HG03439 (cell line): ENCODE measurements at regions not wholly inside any gene's neighbourhood (a gene's known extent, or its start where the extent isn't known, plus 50 kb on each side); places are given as distances from the start of the nearest gene placed in this dataset.

ENCODE experiments used
- ATAC-seq: cut with Tn5 transposase; IDR thresholded peaks from one replicate; pipeline ENCODE4 v1.9.1; 2021; ENCODE audit warnings: mild to moderate bottlenecking, moderate library complexity; ENCODE audit not compliant: unreplicated experiment

DNA sequence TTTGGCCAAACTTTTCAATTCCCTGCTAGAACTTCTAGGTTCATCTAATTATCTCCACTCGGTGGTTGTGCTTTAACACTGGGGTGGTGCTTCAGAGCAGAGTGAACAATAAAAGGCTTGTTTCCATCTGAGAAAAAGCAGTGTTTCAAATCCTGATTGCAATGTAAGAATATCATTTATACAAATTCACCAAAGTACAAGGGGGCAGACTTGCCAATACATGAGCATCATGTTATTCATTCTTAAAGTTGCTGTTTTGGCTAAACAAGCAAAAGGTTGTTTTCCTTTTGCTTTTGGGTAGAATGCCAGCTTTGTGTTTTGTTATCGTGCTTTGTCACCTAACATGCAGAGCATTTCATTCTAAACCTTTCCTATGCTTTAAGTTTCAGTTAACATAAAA, 78.5 kb upstream of the UBAC2 start:
- no peak for ATAC-seq

GRCh38 chr13:99123101-99124045, 77.3 kb upstream of the UBAC2 start:
- no peak for ATAC-seq

DNA sequence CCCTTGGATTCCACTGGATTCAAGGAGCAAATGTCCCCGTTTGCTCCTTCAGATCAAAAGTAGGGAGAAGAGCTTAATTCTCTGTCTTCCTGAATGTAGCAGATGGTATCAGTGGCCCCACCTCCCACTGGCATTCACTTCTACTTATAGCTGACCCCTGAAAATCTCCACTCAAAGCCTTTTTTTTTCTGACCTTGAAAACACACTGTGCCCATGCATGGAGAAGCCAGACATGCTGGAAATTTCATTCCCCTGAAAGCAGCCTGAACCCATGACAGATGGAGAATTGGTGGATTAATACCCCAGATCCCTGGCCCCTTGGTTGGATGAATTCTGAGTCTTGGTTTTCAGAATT, 76.6 kb upstream of the UBAC2 start:
- no peak for ATAC-seq

DNA sequence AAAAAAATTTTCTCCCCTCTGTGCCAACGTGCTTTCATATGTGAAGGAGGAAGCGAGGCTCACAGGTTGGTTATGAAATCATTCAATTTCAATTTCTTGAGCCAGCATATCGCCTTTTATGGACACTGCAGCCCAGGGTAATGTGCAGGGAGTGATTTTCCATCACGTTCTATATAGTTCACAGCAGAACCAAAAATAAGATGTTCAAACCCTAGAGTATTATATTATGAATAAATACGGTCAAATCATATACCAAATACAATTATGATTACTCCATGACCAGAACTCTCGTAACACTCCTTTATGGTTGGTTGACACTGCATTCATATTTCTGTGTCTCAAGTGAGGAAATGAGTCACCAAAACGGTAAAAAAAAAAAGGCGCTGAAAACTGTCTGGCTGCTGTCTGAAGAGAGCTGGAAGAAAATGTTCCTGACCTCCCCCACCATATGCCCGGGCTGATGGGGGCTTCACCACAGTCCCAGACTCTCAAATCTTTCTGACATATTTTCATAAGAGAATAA, 75.8 kb upstream of the UBAC2 start:
- ATAC-seq = peak; percentile 70

DNA sequence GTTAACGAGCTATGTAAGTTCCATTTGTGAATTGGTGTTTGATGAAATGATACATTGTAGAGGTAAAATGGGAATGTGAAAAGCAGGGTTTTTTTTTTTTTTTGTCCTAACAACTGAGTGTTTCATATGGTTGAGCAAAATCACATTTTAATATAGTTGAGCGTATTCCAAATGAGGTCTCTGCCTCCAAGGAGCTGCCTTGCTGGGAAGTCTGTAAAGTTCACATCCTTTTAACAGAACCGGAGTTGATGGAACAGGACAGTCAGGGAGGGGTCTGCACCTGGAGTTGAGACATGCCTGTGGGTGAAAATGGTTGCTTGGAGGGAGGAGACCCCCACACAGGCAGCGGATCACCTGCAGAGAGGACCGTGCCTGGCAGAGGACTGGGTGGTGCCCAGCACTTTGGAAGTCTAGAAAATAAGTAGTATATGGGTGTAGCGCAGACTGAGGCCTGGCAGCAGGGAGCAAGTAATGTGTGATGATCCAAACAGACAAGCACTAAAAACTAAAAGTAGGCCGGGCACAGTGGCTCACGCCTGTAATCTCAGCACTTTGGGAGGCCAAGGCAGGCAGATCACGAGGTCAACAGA, 75.2 kb upstream of the UBAC2 start:
- no peak for ATAC-seq

DNA sequence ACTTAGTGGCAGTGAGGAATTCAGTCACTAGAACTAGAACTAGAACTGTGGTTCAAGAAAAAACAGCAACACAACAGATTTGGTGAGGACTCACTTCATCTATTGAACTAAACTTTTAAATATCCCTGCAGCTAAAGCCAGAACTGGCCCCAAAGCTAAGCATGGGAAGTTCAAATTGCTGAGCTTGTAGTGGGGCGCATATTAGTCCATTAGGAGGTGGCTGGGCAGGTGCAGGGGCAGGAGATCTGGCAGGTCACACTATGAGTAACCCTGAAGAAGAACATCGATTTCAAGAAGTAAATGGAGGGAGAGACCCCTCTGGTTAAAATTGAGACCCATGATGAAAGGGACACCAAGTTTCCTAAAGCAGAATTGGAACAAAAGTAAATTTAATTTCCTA, 73.8 kb upstream of the UBAC2 start:
- no peak for ATAC-seq

DNA sequence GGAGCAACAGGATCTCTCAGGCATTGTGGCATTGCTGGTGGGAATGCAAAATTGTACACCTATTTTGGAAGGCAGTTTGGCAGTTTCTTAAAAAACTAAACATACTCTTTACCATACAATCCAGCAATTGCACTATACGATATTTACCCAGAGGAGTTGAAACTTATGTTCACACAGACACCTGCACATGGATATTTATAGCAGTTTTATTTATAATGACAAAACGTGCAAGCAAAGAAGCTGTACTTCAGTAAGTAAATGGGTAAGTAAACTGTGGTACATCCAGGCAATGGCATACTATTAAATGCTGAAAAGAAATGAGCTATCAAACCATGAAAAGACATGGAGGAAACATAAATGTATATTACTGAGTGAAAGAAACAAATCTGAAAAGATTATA, 71.6 kb upstream of the UBAC2 start:
- ATAC-seq = no peak

DNA sequence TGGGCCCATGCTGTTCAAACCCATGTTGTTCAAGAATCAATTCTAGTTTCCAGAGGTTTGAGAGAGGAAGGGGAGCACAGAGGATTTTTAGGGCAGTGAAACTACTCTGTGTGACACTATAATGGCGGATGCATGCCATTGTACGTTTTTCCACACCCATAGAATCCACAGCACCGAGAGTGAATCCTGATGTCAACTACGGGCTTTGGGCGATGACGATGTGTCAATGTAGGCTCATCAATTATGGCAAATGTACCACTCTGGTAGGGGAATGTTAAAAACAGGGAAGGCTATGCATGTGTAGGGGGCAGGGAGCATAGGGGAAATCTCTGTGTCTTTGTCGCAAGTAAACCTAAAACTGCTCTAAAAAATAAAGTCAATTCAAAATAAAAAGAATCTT, 70.7 kb upstream of the UBAC2 start:
- no peak for ATAC-seq

DNA sequence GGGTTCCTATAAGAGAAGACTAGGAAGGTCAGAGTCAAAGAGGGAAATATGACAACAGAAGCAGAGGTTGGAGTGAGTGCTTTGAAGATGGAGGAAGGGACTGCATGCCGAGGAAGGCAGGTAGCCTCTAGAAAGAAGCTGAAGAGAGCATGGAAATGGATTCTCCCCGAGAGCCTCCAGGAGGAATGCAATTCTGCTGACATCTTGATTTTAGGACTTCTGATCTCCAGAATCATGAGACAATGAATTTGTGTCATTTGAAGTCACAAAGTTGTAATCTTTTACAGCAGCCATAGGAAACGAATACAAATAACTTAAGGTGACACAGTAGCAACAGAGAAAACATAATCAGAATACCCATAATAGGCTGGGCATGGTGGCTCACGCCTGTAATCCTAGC, 69.2 kb upstream of the UBAC2 start:
- no peak for ATAC-seq

DNA sequence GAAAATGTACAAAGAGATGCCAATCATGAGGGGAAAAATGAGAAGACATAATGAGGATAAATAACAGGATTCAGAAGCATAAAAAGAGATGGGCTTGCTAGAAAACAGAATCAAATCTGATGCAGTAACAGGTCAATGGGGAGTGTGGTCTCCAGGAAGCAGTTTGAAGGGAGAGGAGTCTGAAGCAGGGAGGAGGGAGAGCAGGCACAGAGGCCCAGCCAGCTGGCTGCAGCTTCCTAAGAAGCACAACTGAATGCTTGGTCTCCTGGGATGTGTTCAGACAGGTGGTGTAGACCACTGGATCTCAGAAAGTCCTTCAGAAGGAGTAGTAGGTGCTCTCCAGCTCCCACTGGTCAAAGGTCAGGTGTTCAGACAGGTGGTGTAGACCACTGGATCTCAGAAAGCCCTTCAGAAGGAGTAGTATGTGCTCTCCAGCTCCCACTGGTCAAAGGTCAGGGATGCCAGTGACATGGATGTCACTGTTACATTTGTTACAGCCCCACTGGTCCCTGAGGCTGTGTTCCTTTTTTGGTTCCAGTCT, 68.3 kb upstream of the UBAC2 start:
- ATAC-seq = no peak

GRCh38 chr13:99133230-99133629, 67.4 kb upstream of the UBAC2 start:
- no peak for ATAC-seq

GRCh38 chr13:99133848-99134247, 66.8 kb upstream of the UBAC2 start:
- ATAC-seq = no peak

GRCh38 chr13:99135591-99135990, 65.1 kb upstream of the UBAC2 start:
- no peak for ATAC-seq

GRCh38 chr13:99136427-99136954, 64.2 kb upstream of the UBAC2 start:
- ATAC-seq = no peak

DNA sequence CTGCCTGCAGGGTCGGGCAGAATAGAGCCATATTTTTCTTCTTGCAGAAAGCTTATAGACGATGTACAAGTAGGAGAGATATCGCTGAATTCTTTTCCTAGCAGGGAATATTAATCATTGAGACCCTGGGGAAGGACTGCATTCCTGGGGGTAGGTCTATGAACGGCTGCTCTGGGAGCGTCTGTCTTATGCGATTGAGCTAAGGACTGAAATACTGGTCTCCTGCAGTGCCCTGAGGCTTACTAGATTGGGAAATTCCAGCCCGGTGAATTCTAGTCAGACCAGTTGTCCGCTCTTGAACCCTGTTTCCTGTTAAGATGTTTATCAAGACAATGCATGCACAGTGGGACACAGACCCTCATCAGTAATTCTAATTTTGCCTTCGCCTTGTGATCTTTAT, 59.8 kb upstream of the UBAC2 start:
- no peak for ATAC-seq

- ATAC-seq = no peak
Measured at GRCh38 chr13:99143904-99144303, 56.8 kb upstream of the UBAC2 start.

DNA sequence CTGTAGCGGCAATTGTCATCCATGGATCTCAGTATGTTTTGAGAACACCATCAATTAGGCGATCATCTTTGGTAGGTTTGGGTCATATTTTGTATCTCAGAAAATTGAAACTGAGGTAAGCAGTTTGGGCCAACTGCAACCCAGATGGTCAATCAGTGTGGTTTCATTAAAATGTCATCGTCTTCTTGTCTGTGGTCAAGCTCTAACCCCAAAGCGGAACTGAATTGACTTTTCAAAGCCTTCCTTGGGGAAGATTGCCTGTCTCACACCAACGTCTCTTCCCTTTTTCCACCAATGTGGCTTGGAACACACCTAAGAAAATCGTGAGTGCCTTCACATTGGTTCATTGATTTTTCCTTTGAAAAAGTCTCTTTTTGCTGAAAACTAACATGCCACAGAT, 56.3 kb upstream of the UBAC2 start:
- no peak for ATAC-seq

GRCh38 chr13:99145461-99145860, 55.2 kb upstream of the UBAC2 start:
- no peak for ATAC-seq

DNA sequence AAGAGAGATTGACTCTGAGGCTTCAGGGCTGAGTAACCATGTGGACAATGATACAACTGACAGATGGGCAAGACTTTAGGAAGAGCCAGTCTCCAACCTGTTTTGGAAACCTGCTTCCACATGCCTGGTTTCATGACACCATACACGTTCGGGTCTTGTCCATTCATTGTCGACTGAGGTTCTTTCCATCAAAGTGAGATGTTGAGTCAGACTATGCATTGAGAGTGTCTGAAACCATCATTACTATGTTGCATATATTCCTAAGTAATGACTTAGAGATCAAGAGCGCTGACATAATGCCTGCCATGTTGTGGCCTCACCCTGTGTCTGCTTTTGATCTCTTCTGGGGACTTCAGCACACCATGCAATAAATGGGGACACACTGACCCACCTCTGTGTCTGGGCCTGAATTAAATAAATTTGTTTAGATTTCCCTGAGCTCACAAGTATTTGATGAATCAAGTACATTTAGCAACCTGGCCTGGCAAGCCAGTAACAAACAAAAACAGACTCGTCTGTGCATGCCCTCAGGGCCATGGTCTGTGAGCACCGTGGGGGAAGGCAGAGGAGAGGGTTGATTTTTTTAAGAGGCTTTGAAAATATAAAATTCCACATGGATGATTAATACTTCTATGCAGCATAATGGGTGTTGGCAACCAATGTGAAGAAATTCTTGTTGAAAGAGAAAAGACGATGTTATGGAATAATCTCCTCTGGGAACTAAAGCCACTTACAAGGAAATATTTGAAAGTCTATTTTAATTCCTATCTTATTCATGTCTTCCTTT, 49.9 kb upstream of the UBAC2 start:
- ATAC-seq = no peak
